ENCODE measurements at regions not wholly inside any gene's neighbourhood (a gene's known extent, or its start where the extent isn't known, plus 50 kb on each side); places are given as distances from the start of the nearest gene placed in this dataset.

DNA sequence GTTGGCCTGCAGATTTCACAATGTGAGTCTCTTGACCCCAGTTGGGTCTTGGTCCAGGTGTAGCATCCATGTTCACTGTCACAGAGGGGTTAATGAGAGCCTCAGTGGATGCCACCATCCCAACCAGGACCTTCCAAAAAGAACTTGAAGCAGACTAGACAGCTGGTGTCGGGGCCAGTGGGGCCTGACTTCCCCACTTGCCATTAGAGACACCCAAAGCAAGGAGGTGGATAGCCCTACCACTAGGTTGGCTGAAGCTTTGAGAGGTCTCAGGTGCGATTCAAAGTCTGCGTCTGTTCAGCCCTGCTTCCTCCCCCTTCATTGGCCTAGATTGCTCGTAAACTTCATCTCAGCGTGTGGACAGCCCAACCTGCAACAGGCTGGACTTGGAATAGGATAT is 196.4 kb upstream of the RREB1 start:
- TF ChIP-seq, protein P1, sequence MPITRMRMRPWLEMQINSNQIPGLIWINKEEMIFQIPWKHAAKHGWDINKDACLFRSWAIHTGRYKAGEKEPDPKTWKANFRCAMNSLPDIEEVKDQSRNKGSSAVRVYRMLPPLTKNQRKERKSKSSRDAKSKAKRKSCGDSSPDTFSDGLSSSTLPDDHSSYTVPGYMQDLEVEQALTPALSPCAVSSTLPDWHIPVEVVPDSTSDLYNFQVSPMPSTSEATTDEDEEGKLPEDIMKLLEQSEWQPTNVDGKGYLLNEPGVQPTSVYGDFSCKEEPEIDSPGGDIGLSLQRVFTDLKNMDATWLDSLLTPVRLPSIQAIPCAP (CRISPR knock-in tag; IDR thresholded peaks at IDR 0.05; ENCODE audit: borderline replicate concordance), result no peak
- TF ChIP-seq SP2 (IDR thresholded peaks at IDR 0.05; ENCODE audit: extremely low read depth, low read depth, low read length, poor library complexity, severe bottlenecking) (no peak), TRIM25 (IDR thresholded peaks at IDR 0.05; ENCODE audit: borderline replicate concordance) (no peak), EWSR1 (IDR thresholded peaks at IDR 0.05; ENCODE audit: borderline replicate concordance, low read depth, partially characterized antibody) (no peak), EHMT2 (IDR thresholded peaks at IDR 0.05) (no peak)
- TF ChIP-seq, protein P2, sequence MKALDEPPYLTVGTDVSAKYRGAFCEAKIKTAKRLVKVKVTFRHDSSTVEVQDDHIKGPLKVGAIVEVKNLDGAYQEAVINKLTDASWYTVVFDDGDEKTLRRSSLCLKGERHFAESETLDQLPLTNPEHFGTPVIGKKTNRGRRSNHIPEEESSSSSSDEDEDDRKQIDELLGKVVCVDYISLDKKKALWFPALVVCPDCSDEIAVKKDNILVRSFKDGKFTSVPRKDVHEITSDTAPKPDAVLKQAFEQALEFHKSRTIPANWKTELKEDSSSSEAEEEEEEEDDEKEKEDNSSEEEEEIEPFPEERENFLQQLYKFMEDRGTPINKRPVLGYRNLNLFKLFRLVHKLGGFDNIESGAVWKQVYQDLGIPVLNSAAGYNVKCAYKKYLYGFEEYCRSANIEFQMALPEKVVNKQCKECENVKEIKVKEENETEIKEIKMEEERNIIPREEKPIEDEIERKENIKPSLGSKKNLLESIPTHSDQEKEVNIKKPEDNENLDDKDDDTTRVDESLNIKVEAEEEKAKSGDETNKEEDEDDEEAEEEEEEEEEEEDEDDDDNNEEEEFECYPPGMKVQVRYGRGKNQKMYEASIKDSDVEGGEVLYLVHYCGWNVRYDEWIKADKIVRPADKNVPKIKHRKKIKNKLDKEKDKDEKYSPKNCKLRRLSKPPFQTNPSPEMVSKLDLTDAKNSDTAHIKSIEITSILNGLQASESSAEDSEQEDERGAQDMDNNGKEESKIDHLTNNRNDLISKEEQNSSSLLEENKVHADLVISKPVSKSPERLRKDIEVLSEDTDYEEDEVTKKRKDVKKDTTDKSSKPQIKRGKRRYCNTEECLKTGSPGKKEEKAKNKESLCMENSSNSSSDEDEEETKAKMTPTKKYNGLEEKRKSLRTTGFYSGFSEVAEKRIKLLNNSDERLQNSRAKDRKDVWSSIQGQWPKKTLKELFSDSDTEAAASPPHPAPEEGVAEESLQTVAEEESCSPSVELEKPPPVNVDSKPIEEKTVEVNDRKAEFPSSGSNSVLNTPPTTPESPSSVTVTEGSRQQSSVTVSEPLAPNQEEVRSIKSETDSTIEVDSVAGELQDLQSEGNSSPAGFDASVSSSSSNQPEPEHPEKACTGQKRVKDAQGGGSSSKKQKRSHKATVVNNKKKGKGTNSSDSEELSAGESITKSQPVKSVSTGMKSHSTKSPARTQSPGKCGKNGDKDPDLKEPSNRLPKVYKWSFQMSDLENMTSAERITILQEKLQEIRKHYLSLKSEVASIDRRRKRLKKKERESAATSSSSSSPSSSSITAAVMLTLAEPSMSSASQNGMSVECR (CRISPR knock-in tag; IDR thresholded peaks at IDR 0.05), result no peak

All from K562 (cell line).